GM23338 (cell line): ENCODE measurements at regions not wholly inside any gene's neighbourhood (a gene's known extent, or its start where the extent isn't known, plus 50 kb on each side); places are given as distances from the start of the nearest gene placed in this dataset.

Source experiments
- CREB1 ChIP-seq: fragments of 250-450 bp; sonication (Bioruptor Pico); IDR thresholded peaks from 2 replicates; pipeline ENCODE4 v1.5.0; 2020; ENCODE audit warnings: low read depth, mild to moderate bottlenecking, moderate library complexity
- CTCF ChIP-seq, 2 experiments: fragments of 200-600 bp in 1 of 2; sonication (generic) in 1 of 2; conservative IDR thresholded peaks; 2 replicates each; pipeline versions ENCODE4 v1.5.1 to v1.6.1; 2016 to 2017; ENCODE audit warnings: antibody characterized with exemption in 2 of 2, low read depth in 2 of 2, mild to moderate bottlenecking in 2 of 2, moderate library complexity in 1 of 2
- EZH2 ChIP-seq: fragments of 200-600 bp; sonication (generic); IDR thresholded peaks from one replicate; pipeline ENCODE4 v1.8.0; 2017; ENCODE audit warnings: antibody characterized with exemption, mild to moderate bottlenecking, low read depth; ENCODE audit not compliant: unreplicated experiment
- EZH2phosphoT487 ChIP-seq: fragments of 200-600 bp; sonication (generic); IDR thresholded peaks from one replicate; pipeline ENCODE4 v1.8.1; 2018; ENCODE audit warnings: antibody characterized with exemption; ENCODE audit not compliant: unreplicated experiment
- JUNB ChIP-seq: IDR thresholded peaks from one replicate; pipeline ENCODE4 v1.6.1; 2016; ENCODE audit warnings: antibody characterized with exemption; ENCODE audit not compliant: unreplicated experiment
- NANOG ChIP-seq: IDR thresholded peaks from 2 replicates; pipeline ENCODE4 v1.6.1; 2016; ENCODE audit warnings: antibody characterized with exemption, borderline replicate concordance
- POLR2AphosphoS5 ChIP-seq: IDR thresholded peaks from 2 replicates; pipeline ENCODE4 v1.6.1; 2016; ENCODE audit warnings: antibody characterized with exemption, low read depth
- REST ChIP-seq: IDR thresholded peaks from one replicate; pipeline ENCODE4 v1.6.1; 2018; ENCODE audit warnings: antibody characterized with exemption; ENCODE audit not compliant: unreplicated experiment
- STAT1 ChIP-seq: IDR thresholded peaks from one replicate; pipeline ENCODE4 v1.6.1; 2016; ENCODE audit warnings: antibody characterized with exemption; ENCODE audit not compliant: unreplicated experiment
- ZNF462 ChIP-seq: fragments of 250-450 bp; sonication (Bioruptor Pico); IDR thresholded peaks from 2 replicates; pipeline ENCODE4 v1.5.0; 2020; ENCODE audit warnings: mild to moderate bottlenecking, moderate library complexity

GRCh38 chr6:82487895-82488294 is 124.3 kb downstream of the TPBG start:
- TF ChIP-seq REST (no peak), CTCF (conservative IDR thresholded peaks at IDR 0.05; ENCODE audit: low read depth in 2 of 2) (no peak), EZH2 (no peak), CREB1 (no peak), EZH2phosphoT487 (no peak), POLR2AphosphoS5 (no peak), STAT1 (no peak), ZNF462 (no peak), JUNB (no peak), NANOG (no peak)
